HEK293 (cell line): ENCODE measurements at regions not wholly inside any gene's neighbourhood (a gene's known extent, or its start where the extent isn't known, plus 50 kb on each side); places are given as distances from the start of the nearest gene placed in this dataset.

Source experiments
- CTCF ChIA-PET: fragments of 350-600 bp; formaldehyde crosslinking; extraction: SDS; loops from one replicate; lab custom pipeline; 2021; ENCODE audit warnings: antibody characterized with exemption; lab: Yijun Ruan, JAX
- POLR2A ChIA-PET: fragments of 300-600 bp; formaldehyde crosslinking; extraction: SDS; loops from one replicate; lab custom pipeline; 2020; ENCODE audit warnings: antibody characterized with exemption, inconsistent platforms; lab: Yijun Ruan, JAX
- H3K27ac ChIP-seq: fragments of 200-500 bp; sonication (Bioruptor generic); 2 replicates; pipeline ENCODE4 v1.5.1; 2014; ENCODE audit warnings: low read depth, low read length, control low read depth, inconsistent platforms; ENCODE audit errors: extremely low read depth
- H3K36me3 ChIP-seq, 2 experiments: fragments of 200-500 bp in 1 of 2; sonication (Bioruptor generic) in 1 of 2; 1 replicate in 1 of 2; 2 replicates in 1 of 2; pipeline ENCODE4 v1.5.1; 2014 to 2017; ENCODE audit warnings: inconsistent platforms in 2 of 2, low read length in 2 of 2; ENCODE audit not compliant: control insufficient read depth in 2 of 2, insufficient read depth in 1 of 2
- H3K4me1 ChIP-seq: fragments of 200-500 bp; sonication (Bioruptor generic); 2 replicates; pipeline ENCODE4 v1.5.1; 2014; ENCODE audit warnings: mild to moderate bottlenecking, low read length, inconsistent platforms; ENCODE audit not compliant: control insufficient read depth, insufficient read depth
- H3K4me3 ChIP-seq: 2 replicates; pipeline ENCODE4 v1.5.1; 2011; ENCODE audit warnings: low read depth, mild to moderate bottlenecking, control low read depth, low read length, moderate library complexity
- H3K9me3 ChIP-seq: fragments of 200-500 bp; sonication (Bioruptor generic); 2 replicates; pipeline ENCODE4 v1.5.1; 2014; ENCODE audit warnings: low read depth, low read length, inconsistent platforms; ENCODE audit not compliant: control insufficient read depth, insufficient read depth
- FEZF1 ChIP-seq: fragments of 450-650 bp; formaldehyde crosslinking; IDR thresholded peaks from 2 replicates; pipeline ENCODE4 v1.5.1; 2016; ENCODE audit warnings: missing biosample characterization, missing genetic modification characterization
- GLI2 ChIP-seq: fragments of 450-650 bp; formaldehyde crosslinking; IDR thresholded peaks from 2 replicates; pipeline ENCODE4; 2017; ENCODE audit warnings: missing biosample characterization, missing genetic modification characterization, low read depth, borderline replicate concordance
- PBX3 ChIP-seq: sonication (generic); formaldehyde crosslinking; IDR thresholded peaks from 2 replicates; pipeline ENCODE4 v1.8.1; 2022; ENCODE audit warnings: mild to moderate bottlenecking, moderate library complexity, missing genetic modification reagents
- PRDM6 ChIP-seq: fragments of 450-650 bp; formaldehyde crosslinking; IDR thresholded peaks from 2 replicates; pipeline ENCODE4 v1.5.1; 2017; ENCODE audit warnings: missing biosample characterization, missing genetic modification characterization
- SCRT1 ChIP-seq: fragments of 450-650 bp; formaldehyde crosslinking; IDR thresholded peaks from 2 replicates; pipeline ENCODE4 v1.5.1; 2016; ENCODE audit warnings: missing biosample characterization, missing genetic modification characterization, borderline replicate concordance
- TRIM28 ChIP-seq: IDR thresholded peaks from 2 replicates; pipeline ENCODE4 v1.6.1; 2011; ENCODE audit warnings: low read length, control low read depth, borderline replicate concordance
- WT1 ChIP-seq: fragments of 450-650 bp; formaldehyde crosslinking; IDR thresholded peaks from 2 replicates; pipeline ENCODE4 v1.5.1; 2016; ENCODE audit warnings: missing biosample characterization, missing genetic modification characterization
- ZBTB10 ChIP-seq: fragments of 450-650 bp; formaldehyde crosslinking; IDR thresholded peaks from 2 replicates; pipeline ENCODE4 v1.5.1; 2016; ENCODE audit warnings: missing biosample characterization, missing genetic modification characterization
- ZNF10 ChIP-seq: fragments of 450-650 bp; formaldehyde crosslinking; IDR thresholded peaks from 2 replicates; pipeline ENCODE4 v1.5.1; 2017; ENCODE audit warnings: missing biosample characterization, missing genetic modification characterization
- ZNF239 ChIP-seq: fragments of 450-650 bp; formaldehyde crosslinking; IDR thresholded peaks from 2 replicates; pipeline ENCODE4 v1.5.1; 2016; ENCODE audit warnings: missing biosample characterization, missing genetic modification characterization
- ZNF404 ChIP-seq: fragments of 450-650 bp; formaldehyde crosslinking; IDR thresholded peaks from 2 replicates; pipeline ENCODE4 v1.5.1; 2017; ENCODE audit warnings: missing biosample characterization, missing genetic modification characterization
- ZNF426 ChIP-seq: fragments of 450-650 bp; formaldehyde crosslinking; IDR thresholded peaks from 2 replicates; pipeline ENCODE4 v1.5.1; 2017; ENCODE audit warnings: missing biosample characterization, missing genetic modification characterization, mild to moderate bottlenecking, inconsistent platforms, moderate library complexity
- ZNF433 ChIP-seq: fragments of 450-650 bp; formaldehyde crosslinking; IDR thresholded peaks from 2 replicates; pipeline ENCODE4 v1.5.1; 2016; ENCODE audit warnings: missing biosample characterization, missing genetic modification characterization, low read depth
- ZNF48 ChIP-seq: fragments of 450-650 bp; formaldehyde crosslinking; IDR thresholded peaks from 2 replicates; pipeline ENCODE4 v1.5.1; 2016; ENCODE audit warnings: missing biosample characterization, missing genetic modification characterization
- ZNF501 ChIP-seq: fragments of 450-650 bp; formaldehyde crosslinking; IDR thresholded peaks from 2 replicates; pipeline ENCODE4 v1.5.1; 2016; ENCODE audit warnings: missing biosample characterization, missing genetic modification characterization
- ZNF529 ChIP-seq: fragments of 450-650 bp; formaldehyde crosslinking; IDR thresholded peaks from 2 replicates; pipeline ENCODE4 v1.5.1; 2017; ENCODE audit warnings: missing genetic modification characterization, missing biosample characterization; ENCODE audit not compliant: insufficient replicate concordance
- ZNF555 ChIP-seq: fragments of 450-650 bp; formaldehyde crosslinking; conservative IDR thresholded peaks from 2 replicates; pipeline ENCODE4 v1.5.1; 2017; ENCODE audit warnings: missing biosample characterization, mild to moderate bottlenecking, missing genetic modification characterization, inconsistent platforms
- ZNF560 ChIP-seq: fragments of 450-650 bp; formaldehyde crosslinking; IDR thresholded peaks from 2 replicates; pipeline ENCODE4 v1.5.1; 2017; ENCODE audit warnings: missing biosample characterization, missing genetic modification characterization, borderline replicate concordance
- ZNF571 ChIP-seq: fragments of 450-650 bp; formaldehyde crosslinking; IDR thresholded peaks from 2 replicates; pipeline ENCODE4 v1.5.0; 2017; ENCODE audit warnings: missing biosample characterization, missing genetic modification characterization
- ZNF658 ChIP-seq: fragments of 450-650 bp; formaldehyde crosslinking; IDR thresholded peaks from 2 replicates; pipeline ENCODE4; 2016; ENCODE audit warnings: missing biosample characterization, missing genetic modification characterization
- ZNF701 ChIP-seq: fragments of 450-650 bp; formaldehyde crosslinking; IDR thresholded peaks from 2 replicates; pipeline ENCODE4 v1.5.1; 2016; ENCODE audit warnings: missing biosample characterization, missing genetic modification characterization
- ZNF777 ChIP-seq: fragments of 450-650 bp; formaldehyde crosslinking; IDR thresholded peaks from 2 replicates; pipeline ENCODE4 v1.5.1; 2017; ENCODE audit warnings: missing biosample characterization, missing genetic modification characterization, borderline replicate concordance
- ZNF785 ChIP-seq: fragments of 450-650 bp; formaldehyde crosslinking; IDR thresholded peaks from 2 replicates; pipeline ENCODE4 v1.5.1; 2016; ENCODE audit warnings: missing biosample characterization, missing genetic modification characterization
- ZSCAN16 ChIP-seq: fragments of 450-650 bp; formaldehyde crosslinking; IDR thresholded peaks from 2 replicates; pipeline ENCODE4 v1.5.1; 2016; ENCODE audit warnings: missing biosample characterization, missing genetic modification characterization
- ZSCAN30 ChIP-seq: fragments of 450-650 bp; IDR thresholded peaks from 2 replicates; pipeline ENCODE4 v1.5.1; 2018; ENCODE audit warnings: missing biosample characterization, mild to moderate bottlenecking, missing genetic modification characterization, moderate library complexity
- TF ChIP-seq, protein P1 (sequence below): fragments of 450-650 bp; formaldehyde crosslinking; IDR thresholded peaks from 2 replicates; pipeline ENCODE4 v1.5.1; 2017; ENCODE audit warnings: missing biosample characterization, missing genetic modification characterization

DNA sequence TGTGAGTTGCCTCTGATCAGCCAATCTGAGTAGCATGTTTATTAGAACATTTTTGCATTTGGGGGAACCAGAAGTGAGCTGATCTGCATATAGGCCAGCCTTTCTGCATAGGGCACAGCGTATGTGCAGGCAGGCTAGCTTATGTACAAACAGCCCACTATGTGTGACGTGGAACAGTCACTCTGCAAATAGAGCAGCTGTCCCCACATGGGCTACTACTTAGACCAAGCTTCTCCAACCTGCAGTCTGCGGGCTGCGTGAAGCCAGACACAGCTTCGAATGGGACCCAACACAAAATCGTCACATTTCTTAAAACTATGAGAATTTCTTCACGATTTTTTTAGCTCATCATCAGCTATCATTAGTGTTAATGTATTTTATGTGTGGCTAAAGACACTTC is 134.1 kb upstream of the FAM20C start:
- Histone ChIP-seq H3K27ac (no peak overlapping the region), H3K36me3 (no peaks in the 10 kb centered on the region), H3K4me1 (no peaks in the 10 kb centered on the region), H3K9me3 (no peaks in the 10 kb centered on the region), H3K4me3 (no peak overlapping the region)
- ChIA-PET CTCF (no interaction called here), POLR2A (no interaction called here)
- TF ChIP-seq ZNF501 (tag by site-specific recombination) (no peak), ZNF426 (no peak), ZNF529 (no peak), TRIM28 (no peak), ZNF571 (tag by site-specific recombination) (no peak), ZNF777 (tag by site-specific recombination) (no peak), FEZF1 (no peak), ZNF48 (tag by site-specific recombination) (no peak), ZNF555 (tag by site-specific recombination) (no peak), ZSCAN30 (tag by site-specific recombination) (no peak), ZNF785 (tag by site-specific recombination) (no peak), ZNF404 (tag by site-specific recombination) (no peak), PRDM6 (tag by site-specific recombination) (no peak), PBX3 (CRISPR knock-in tag) (no peak), ZNF433 (tag by site-specific recombination) (no peak), ZNF560 (tag by site-specific recombination) (no peak)
- TF ChIP-seq, protein P1, sequence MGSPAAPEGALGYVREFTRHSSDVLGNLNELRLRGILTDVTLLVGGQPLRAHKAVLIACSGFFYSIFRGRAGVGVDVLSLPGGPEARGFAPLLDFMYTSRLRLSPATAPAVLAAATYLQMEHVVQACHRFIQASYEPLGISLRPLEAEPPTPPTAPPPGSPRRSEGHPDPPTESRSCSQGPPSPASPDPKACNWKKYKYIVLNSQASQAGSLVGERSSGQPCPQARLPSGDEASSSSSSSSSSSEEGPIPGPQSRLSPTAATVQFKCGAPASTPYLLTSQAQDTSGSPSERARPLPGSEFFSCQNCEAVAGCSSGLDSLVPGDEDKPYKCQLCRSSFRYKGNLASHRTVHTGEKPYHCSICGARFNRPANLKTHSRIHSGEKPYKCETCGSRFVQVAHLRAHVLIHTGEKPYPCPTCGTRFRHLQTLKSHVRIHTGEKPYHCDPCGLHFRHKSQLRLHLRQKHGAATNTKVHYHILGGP (tag by site-specific recombination), result no peak

- Histone ChIP-seq H3K9me3 (no peaks in the 10 kb centered on the region), H3K4me3 (no peak overlapping the region), H3K4me1 (no peaks in the 10 kb centered on the region), H3K36me3 (no peaks in the 10 kb centered on the region), H3K27ac (no peak overlapping the region)
- no peak for TF ChIP-seq ZNF239 (tag by site-specific recombination)
- TF ChIP-seq ZSCAN16 (tag by site-specific recombination), result no peak
- TF ChIP-seq ZNF658 (tag by site-specific recombination), result no peak
- no peak for TF ChIP-seq ZBTB10
- TF ChIP-seq ZNF701 (tag by site-specific recombination), result no peak
- TF ChIP-seq GLI2 (tag by site-specific recombination), result no peak
- TF ChIP-seq WT1 (tag by site-specific recombination), result no peak
- no peak for TF ChIP-seq ZNF10 (tag by site-specific recombination)
- TF ChIP-seq SCRT1, result no peak
- ChIA-PET CTCF (interaction anchor here (0.6 to 0.9 kb wide), 2 partner anchors 9 to 631 kb away, joined by 3 to 4 read pairs; no protein-coding TSS in a partner anchor), POLR2A (no interaction called here)
These were observed 133.0 kb upstream of the FAM20C start for GRCh38 chr7:59079-60016.
